ENCODE measurements at regions not wholly inside any gene's neighbourhood (a gene's known extent, or its start where the extent isn't known, plus 50 kb on each side); places are given as distances from the start of the nearest gene placed in this dataset.
"Not testable (repeated sequence)": the region's sequence is repeated elsewhere in the genome, so short reads cannot be mapped to it uniquely, and the experiment has no call there.

DNA sequence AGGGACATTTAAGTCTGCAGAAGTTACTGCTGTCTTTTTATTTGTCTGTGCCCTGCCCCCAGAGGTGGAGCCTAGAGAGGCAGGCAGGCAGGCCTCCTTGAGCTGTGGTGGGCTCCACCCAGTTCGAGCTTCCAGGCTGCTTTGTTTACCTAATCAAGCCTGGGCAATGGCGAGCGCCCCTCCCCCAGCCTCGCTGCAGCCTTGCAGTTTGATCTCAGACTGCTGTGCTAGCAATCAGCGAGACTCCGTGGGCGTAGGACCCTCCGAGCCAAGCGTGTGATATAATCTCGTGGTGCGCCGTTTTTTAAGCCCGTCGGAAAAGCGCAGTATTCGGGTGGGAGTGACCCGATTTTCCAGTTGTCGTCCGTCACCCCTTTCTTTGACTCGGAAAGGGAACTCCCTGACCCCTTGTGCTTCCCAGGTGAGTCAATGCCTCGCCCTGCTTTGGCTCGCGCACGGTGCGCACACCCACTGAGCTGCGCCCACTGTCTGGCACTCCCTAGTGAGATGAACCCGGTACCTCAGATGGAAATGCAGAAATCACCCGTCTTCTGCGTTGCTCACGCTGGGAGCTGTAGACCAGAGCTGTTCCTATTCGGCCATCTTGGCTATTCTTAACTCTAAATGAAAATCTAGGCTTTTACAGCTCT is 244.0 kb upstream of the SPHKAP start:
- not testable (repeated sequence) for TF ChIP-seq EZH2phosphoT487 (IDR thresholded peaks at IDR 0.05; ENCODE audit: insufficient read depth, low read depth); EZH2 (IDR thresholded peaks at IDR 0.05; ENCODE audit: insufficient read depth, poor library complexity, severe bottlenecking)
